Breast epithelium (tissue), 4 donors: ENCODE measurements at regions not wholly inside any gene's neighbourhood (a gene's known extent, or its start where the extent isn't known, plus 50 kb on each side); places are given as distances from the start of the nearest gene placed in this dataset.

ENCODE experiments used
- DNase-seq, 2 donors: peaks; one replicate each; pipeline ENCODE4 v3.0.0-alpha.2; 2019; ENCODE audit warnings: low spot score in 2 of 2
- H3K27ac ChIP-seq, 2 donors: fragments of 200-600 bp; sonication (generic) in 1 of 2; one replicate each; pipeline ENCODE4 v1.5.1; 2016 to 2019; ENCODE audit warnings: mild to moderate bottlenecking in 1 of 2
- H3K27me3 ChIP-seq, 2 donors: fragments of 200-600 bp; sonication (generic) in 1 of 2; one replicate each; pipeline versions ENCODE4 v1.5.1 to v1.6.0; 2017 to 2019; ENCODE audit warnings: control low read depth in 1 of 2, mild to moderate bottlenecking in 1 of 2
- H3K36me3 ChIP-seq: fragments of 200-600 bp; one replicate; pipeline ENCODE4 v1.5.1; 2019
- H3K4me1 ChIP-seq, 2 donors: fragments of 200-600 bp; sonication (generic); one replicate each; pipeline ENCODE4 v1.5.1; 2016 to 2019; ENCODE audit warnings: control low read depth in 1 of 2
- H3K4me3 ChIP-seq, 3 donors: fragments of 200-600 bp; sonication (generic); 1 replicate in 2 of 3; 2 replicates in 1 of 3; pipeline ENCODE4 v1.5.1; 2016 to 2019; ENCODE audit warnings: mild to moderate bottlenecking in 3 of 3, moderate library complexity in 2 of 3
- H3K9me3 ChIP-seq, 2 donors: fragments of 200-600 bp; sonication (generic) in 1 of 2; one replicate each; pipeline ENCODE4 v1.5.1; 2016 to 2019; ENCODE audit warnings: control low read depth in 1 of 2
- CTCF ChIP-seq, 3 donors: fragments of 450-650 bp; IDR thresholded peaks; one replicate each; pipeline ENCODE4 v1.5.1; 2016 to 2017; ENCODE audit warnings: antibody characterized with exemption in 3 of 3, mild to moderate bottlenecking in 3 of 3, moderate library complexity in 3 of 3
- POLR2A ChIP-seq: fragments of 450-650 bp; IDR thresholded peaks from one replicate; pipeline ENCODE4 v1.6.1; 2016; ENCODE audit warnings: antibody characterized with exemption, mild to moderate bottlenecking, moderate library complexity
- POLR2AphosphoS5 ChIP-seq, 3 donors: sonication (generic); formaldehyde crosslinking; IDR thresholded peaks; one replicate each; pipeline ENCODE4 v1.6.1; 2017; ENCODE audit warnings: antibody characterized with exemption in 3 of 3
- intact Hi-C: fragments of 100-400 bp; cut with DNase I; formaldehyde crosslinking; loops from one replicate; pipeline ENCODE4 v1.15.1; 2023; ENCODE audit warnings: low total_unique reads

DNA sequence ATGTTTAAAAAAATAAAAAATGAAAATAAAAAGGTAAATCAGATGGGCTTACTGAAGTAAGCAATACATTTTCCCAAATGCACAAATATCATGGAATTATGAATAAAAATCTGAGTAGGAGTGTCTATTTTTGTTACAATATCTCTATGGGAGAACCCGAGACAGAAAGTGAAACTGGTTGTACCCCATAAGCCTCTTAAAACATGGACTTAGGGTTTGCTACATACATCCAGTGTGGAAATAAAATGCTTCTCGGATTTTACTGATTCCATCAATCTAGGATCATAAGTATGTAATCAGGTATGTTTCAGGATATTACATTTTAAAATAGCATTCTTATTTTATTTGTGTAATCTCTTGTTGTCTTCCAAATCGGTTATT is 177.8 kb upstream of the CDIN1 start:
- Histone ChIP-seq H3K36me3 (no peaks in the 10 kb centered on the region), H3K27me3 (no peaks in the 10 kb centered on the region), H3K9me3 (no peaks in the 10 kb centered on the region), H3K4me3 (no peak overlapping the region), H3K27ac (no peak overlapping the region), H3K4me1 (no peaks in the 10 kb centered on the region)
- no peak for TF ChIP-seq POLR2A
- intact Hi-C loops, result no loop called here
- no peak for DNase-seq

GRCh38 chr15:36403351-36403750 is 176.1 kb upstream of the CDIN1 start:
- TF ChIP-seq POLR2A (no peak), CTCF (IDR thresholded peaks at IDR 0.05) (no peak), POLR2AphosphoS5 (IDR thresholded peaks at IDR 0.05) (no peak)
- Histone ChIP-seq H3K27ac (no peak overlapping the region), H3K9me3 (no peaks in the 10 kb centered on the region), H3K27me3 (no peaks in the 10 kb centered on the region), H3K4me1 (no peaks in the 10 kb centered on the region), H3K4me3 (no peak overlapping the region), H3K36me3 (no peaks in the 10 kb centered on the region)
- no peak for DNase-seq
- intact Hi-C loops, result no loop called here

DNA sequence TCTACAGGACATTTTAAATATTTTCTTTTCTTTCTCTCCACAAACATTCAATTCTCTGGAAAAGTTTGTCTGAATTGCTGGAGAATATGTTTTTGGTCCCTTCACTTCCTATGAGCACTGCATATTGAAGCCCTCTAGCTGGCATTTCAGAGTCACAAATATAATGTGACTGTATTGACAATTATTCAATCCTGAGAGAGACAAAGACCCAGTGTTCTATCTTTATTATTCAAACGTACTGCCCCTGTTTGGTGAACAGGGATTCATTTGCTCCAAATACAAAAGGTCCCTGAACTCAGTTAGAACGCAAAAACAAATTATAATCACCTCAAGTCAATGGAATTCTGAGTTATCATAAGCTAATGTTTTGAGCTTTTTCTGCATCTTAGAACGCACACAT is 173.1 kb upstream of the CDIN1 start:
- H3K27me3 ChIP-seq, result no peaks in the 10 kb centered on the region
- no peaks in the 10 kb centered on the region for H3K4me1 ChIP-seq
- intact Hi-C loops, result no loop called here
- H3K4me3 ChIP-seq, result no peak overlapping the region
- H3K9me3 ChIP-seq, result no peaks in the 10 kb centered on the region
- H3K36me3 ChIP-seq, result no peaks in the 10 kb centered on the region
- no peak overlapping the region for H3K27ac ChIP-seq
- no peak for DNase-seq
- TF ChIP-seq POLR2AphosphoS5 (IDR thresholded peaks at IDR 0.05) (no peak), CTCF (IDR thresholded peaks at IDR 0.05) (no peak), POLR2A (no peak)

DNA sequence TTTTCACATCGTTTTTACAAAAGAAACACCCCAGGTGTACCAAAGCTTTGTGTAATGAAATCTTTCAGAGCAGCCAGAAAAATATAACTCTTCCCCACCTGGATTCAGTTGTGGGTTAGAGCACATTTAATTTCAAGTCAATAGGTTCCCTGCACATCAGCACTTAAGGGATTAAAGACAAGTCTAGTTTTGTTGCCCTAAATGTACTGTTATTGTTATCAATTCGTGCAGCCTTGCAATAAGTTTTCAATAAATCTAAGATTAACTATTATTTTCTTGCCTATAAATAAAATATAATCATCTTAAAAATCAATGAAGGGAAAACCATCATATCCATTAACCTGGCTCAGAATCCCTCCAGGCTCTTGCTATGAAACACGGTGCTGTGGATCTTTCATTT is 172.5 kb upstream of the CDIN1 start:
- no peaks in the 10 kb centered on the region for H3K9me3 ChIP-seq
- H3K4me3 ChIP-seq, result no peak overlapping the region
- intact Hi-C loops, result no loop called here
- H3K36me3 ChIP-seq, result no peaks in the 10 kb centered on the region
- DNase-seq, result no peak
- TF ChIP-seq POLR2AphosphoS5 (IDR thresholded peaks at IDR 0.05), result no peak
- TF ChIP-seq POLR2A, result no peak
- TF ChIP-seq CTCF (IDR thresholded peaks at IDR 0.05), result no peak
- H3K27me3 ChIP-seq, result no peaks in the 10 kb centered on the region
- no peaks in the 10 kb centered on the region for H3K4me1 ChIP-seq
- no peak overlapping the region for H3K27ac ChIP-seq

GRCh38 chr15:36407647-36408046 is 171.8 kb upstream of the CDIN1 start:
- Histone ChIP-seq H3K4me1 (no peaks in the 10 kb centered on the region), H3K36me3 (no peaks in the 10 kb centered on the region), H3K4me3 (no peak overlapping the region), H3K9me3 (no peaks in the 10 kb centered on the region), H3K27me3 (no peaks in the 10 kb centered on the region), H3K27ac (no peak overlapping the region)
- no peak for DNase-seq
- intact Hi-C loops, result no loop called here
- no peak for TF ChIP-seq POLR2A

DNA sequence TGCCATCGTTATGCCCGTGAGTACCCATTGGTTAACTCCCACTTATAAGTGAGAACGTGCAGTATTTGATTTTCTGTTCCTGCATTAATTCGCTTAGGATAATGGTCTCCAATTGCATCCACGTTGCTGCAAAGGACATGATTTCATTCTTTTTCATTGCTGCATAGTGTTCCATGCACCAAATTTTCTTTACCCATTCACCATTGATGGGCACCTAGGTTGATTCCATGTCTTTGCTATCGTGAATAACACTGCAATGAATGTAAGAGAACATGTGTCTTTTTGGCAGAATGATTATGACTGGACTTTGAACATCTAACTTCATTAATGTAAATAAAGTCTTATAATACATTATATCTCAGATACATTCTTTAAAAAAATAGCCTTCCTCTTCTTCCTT is 169.6 kb upstream of the CDIN1 start:
- no peak overlapping the region for H3K4me3 ChIP-seq
- H3K27ac ChIP-seq, result no peak overlapping the region
- intact Hi-C loops, result no loop called here
- TF ChIP-seq POLR2A, result no peak
- TF ChIP-seq POLR2AphosphoS5 (IDR thresholded peaks at IDR 0.05), result no peak
- no peak for TF ChIP-seq CTCF (IDR thresholded peaks at IDR 0.05)
- H3K4me1 ChIP-seq, result no peaks in the 10 kb centered on the region
- no peaks in the 10 kb centered on the region for H3K9me3 ChIP-seq
- no peaks in the 10 kb centered on the region for H3K27me3 ChIP-seq
- no peaks in the 10 kb centered on the region for H3K36me3 ChIP-seq
- no peak for DNase-seq
